ENCODE measurements at regions not wholly inside any gene's neighbourhood (a gene's known extent, or its start where the extent isn't known, plus 50 kb on each side); places are given as distances from the start of the nearest gene placed in this dataset.

DNA sequence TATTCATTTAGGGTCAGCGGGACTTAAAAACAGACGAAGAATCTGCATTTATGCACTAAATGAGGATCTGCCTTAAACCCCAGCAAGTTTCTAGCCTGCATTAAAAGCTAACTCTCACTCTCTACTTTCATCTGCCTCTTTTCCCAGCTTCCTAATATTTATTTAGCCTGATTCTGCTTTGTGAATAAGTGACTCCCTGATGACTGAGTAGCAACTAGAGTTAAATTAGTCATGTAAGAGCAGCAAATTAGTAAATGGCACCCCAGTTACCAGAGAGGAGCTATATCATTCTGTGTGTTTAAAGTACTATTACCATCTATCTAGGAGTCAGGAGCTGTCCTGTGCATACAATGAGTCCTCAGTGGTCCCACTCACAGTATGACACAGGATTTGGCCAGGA, 391.0 kb upstream of the RORA start:
- intact Hi-C loops (cut with DNase I) = no loop called here
- DNase-seq = no peak
- peaks cover 0 to 1% (median 0%) of the 10 kb centered on the region in 4 donors for H3K9me3 ChIP-seq
- H3K27me3 ChIP-seq = no peaks in the 10 kb centered on the region
- H3K4me3 ChIP-seq = no peak overlapping the region
- H3K4me1 ChIP-seq = no peaks in the 10 kb centered on the region
- no peak overlapping the region for H3K27ac ChIP-seq
- no peaks in the 10 kb centered on the region for H3K36me3 ChIP-seq
- WGBS, 2 donors = 93% methylated on average over 2 of the region's 2 CpGs
- TF ChIP-seq POLR2A (IDR thresholded peaks at IDR 0.05) (no peak), POLR2AphosphoS5 (IDR thresholded peaks at IDR 0.05) (no peak), EP300 (IDR thresholded peaks at IDR 0.05) (no peak), CTCF (IDR thresholded peaks at IDR 0.05) (no peak)

GRCh38 chr15:61613729-61614128, 384.6 kb upstream of the RORA start:
- Histone ChIP-seq H3K27me3 (no peaks in the 10 kb centered on the region), H3K9me3 (peaks cover 0 to 13% (median 5%) of the 10 kb centered on the region in 4 donors), H3K36me3 (no peaks in the 10 kb centered on the region), H3K4me1 (no peaks in the 10 kb centered on the region), H3K4me3 (no peak overlapping the region), H3K27ac (no peak overlapping the region)
- intact Hi-C loops (cut with DNase I) = no loop called here
- DNase-seq = no peak
- TF ChIP-seq POLR2AphosphoS5 (IDR thresholded peaks at IDR 0.05) (no peak), EP300 (IDR thresholded peaks at IDR 0.05) (no peak), POLR2A (IDR thresholded peaks at IDR 0.05) (no peak), CTCF (IDR thresholded peaks at IDR 0.05) (no peak)

GRCh38 chr15:61613138-61613537, 384.0 kb upstream of the RORA start:
- Histone ChIP-seq H3K27ac (no peak overlapping the region), H3K9me3 (peaks cover 0 to 13% (median 5%) of the 10 kb centered on the region in 4 donors), H3K4me3 (no peak overlapping the region), H3K36me3 (no peaks in the 10 kb centered on the region), H3K27me3 (no peaks in the 10 kb centered on the region), H3K4me1 (no peaks in the 10 kb centered on the region)
- no peak for TF ChIP-seq POLR2A (IDR thresholded peaks at IDR 0.05)
- no peak for TF ChIP-seq POLR2AphosphoS5 (IDR thresholded peaks at IDR 0.05)
- no peak for TF ChIP-seq EP300 (IDR thresholded peaks at IDR 0.05)
- TF ChIP-seq CTCF (IDR thresholded peaks at IDR 0.05) = no peak
- DNase-seq = no peak
- intact Hi-C loops (cut with DNase I) = no loop called here

DNA sequence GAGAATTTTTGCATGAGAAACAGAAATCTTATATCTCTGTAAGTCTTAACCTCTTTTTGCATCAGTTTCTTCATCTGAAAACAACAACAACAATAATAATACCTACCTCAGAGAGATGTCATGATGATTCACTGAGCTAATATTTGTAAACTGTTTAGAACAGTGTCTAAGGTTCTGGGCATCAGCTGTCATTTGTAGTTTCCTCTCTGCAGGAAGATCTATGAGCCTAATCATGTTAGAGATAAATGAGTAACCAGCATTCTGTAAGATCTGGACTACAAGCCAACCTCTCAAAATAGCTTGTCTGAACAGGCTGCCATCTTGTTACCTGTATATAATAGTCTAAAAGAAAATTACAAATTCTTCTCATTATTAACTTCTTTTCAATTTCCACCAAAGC, 383.0 kb upstream of the RORA start:
- Histone ChIP-seq H3K36me3 (no peaks in the 10 kb centered on the region), H3K27ac (no peak overlapping the region), H3K4me3 (no peak overlapping the region), H3K4me1 (no peaks in the 10 kb centered on the region), H3K9me3 (peaks cover 0 to 13% (median 5%) of the 10 kb centered on the region in 4 donors), H3K27me3 (no peaks in the 10 kb centered on the region)
- intact Hi-C loops (cut with DNase I) = no loop called here
- no peak for DNase-seq
- TF ChIP-seq POLR2A (IDR thresholded peaks at IDR 0.05) = no peak
- TF ChIP-seq EP300 (IDR thresholded peaks at IDR 0.05) = no peak
- no peak for TF ChIP-seq CTCF (IDR thresholded peaks at IDR 0.05)
- no peak for TF ChIP-seq POLR2AphosphoS5 (IDR thresholded peaks at IDR 0.05)

DNA sequence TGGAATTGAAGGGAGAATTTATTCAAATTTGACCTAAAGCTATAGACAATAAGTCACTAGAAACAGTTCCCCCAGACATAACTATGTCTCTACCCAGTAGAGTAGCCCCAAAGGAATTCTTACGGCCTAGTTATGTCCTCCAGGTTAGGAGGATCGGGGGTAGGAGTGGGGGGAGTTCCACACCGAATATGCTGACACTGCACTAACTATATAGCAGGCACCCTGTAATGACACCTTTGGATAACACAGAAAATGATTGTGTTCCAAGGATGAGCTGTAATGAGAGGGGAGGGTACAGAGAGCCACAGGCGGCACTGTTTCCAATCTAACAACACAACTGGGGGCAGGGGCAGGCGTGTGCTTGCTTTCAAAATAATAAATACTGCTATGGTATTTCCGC, 376.2 kb upstream of the RORA start:
- 91 to 93% methylated on average over 6 of the region's 6 CpGs for WGBS, 2 donors
- Histone ChIP-seq H3K27ac (no peak overlapping the region), H3K4me3 (no peak overlapping the region), H3K27me3 (no peaks in the 10 kb centered on the region), H3K36me3 (no peaks in the 10 kb centered on the region), H3K4me1 (no peaks in the 10 kb centered on the region), H3K9me3 (no peaks in the 10 kb centered on the region)
- no peak for DNase-seq
- intact Hi-C loops (cut with DNase I) = no loop called here
- TF ChIP-seq POLR2AphosphoS5 (IDR thresholded peaks at IDR 0.05) = no peak
- TF ChIP-seq CTCF (IDR thresholded peaks at IDR 0.05) = no peak
- TF ChIP-seq EP300 (IDR thresholded peaks at IDR 0.05) = no peak
- TF ChIP-seq POLR2A (IDR thresholded peaks at IDR 0.05) = no peak
